Naive thymus-derived CD4-positive, alpha-beta T cell (primary cell): ENCODE measurements at regions not wholly inside any gene's neighbourhood (a gene's known extent, or its start where the extent isn't known, plus 50 kb on each side); places are given as distances from the start of the nearest gene placed in this dataset.

Source experiments
- ATAC-seq: fragments of 150-1000 bp; cut with Tn5 transposase; 2 replicates; pipeline ENCODE4 v1.10.0; 2021; ENCODE audit warnings: mild to moderate bottlenecking, moderate library complexity
- CTCF ChIA-PET: fragments of 350-600 bp; sonication (Branson Sonifier 250); formaldehyde crosslinking; loops from one replicate; lab custom pipeline; 2021; ENCODE audit warnings: antibody characterized with exemption; lab: Charles Lee
- POLR2A ChIA-PET: fragments of 350-600 bp; sonication (Branson Sonifier 250); formaldehyde crosslinking; loops from one replicate; lab custom pipeline; 2021; ENCODE audit warnings: antibody characterized with exemption, inconsistent platforms; lab: Charles Lee
- DNase-seq, 9 donors: peaks; one replicate each; pipeline versions ENCODE4 v3.0.0 to v3.0.0-alpha.2; 2020 to 2022; ENCODE audit warnings: mixed read lengths in 1 of 9
- H3K27ac ChIP-seq: one replicate; pipeline ENCODE4 v1.7.0; 2013; ENCODE audit warnings: mild to moderate bottlenecking, low read depth, low read length, moderate library complexity
- H3K27me3 ChIP-seq, 2 donors: one replicate each; pipeline ENCODE4 v1.7.0; 2013; ENCODE audit warnings: low read length in 2 of 2, mild to moderate bottlenecking in 2 of 2, moderate library complexity in 2 of 2; ENCODE audit not compliant: control insufficient read depth in 2 of 2, insufficient read depth in 2 of 2
- H3K36me3 ChIP-seq, 3 experiments: 1 replicate in 2 of 3; 2 replicates in 1 of 3; pipeline ENCODE4 v1.7.0; 2013; ENCODE audit warnings: low read length in 3 of 3, mild to moderate bottlenecking in 3 of 3, moderate library complexity in 1 of 3; ENCODE audit not compliant: insufficient read depth in 3 of 3, control insufficient read depth in 2 of 3
- H3K4me1 ChIP-seq, 2 donors: one replicate each; pipeline ENCODE4 v1.7.0; 2013; ENCODE audit warnings: low read length in 2 of 2, mild to moderate bottlenecking in 2 of 2, moderate library complexity in 1 of 2; ENCODE audit not compliant: control insufficient read depth in 2 of 2, insufficient read depth in 2 of 2
- H3K4me3 ChIP-seq: 2 replicates; pipeline ENCODE4 v1.7.0; 2013; ENCODE audit warnings: mild to moderate bottlenecking, low read length
- H3K9me3 ChIP-seq, 3 experiments: 1 replicate in 2 of 3; 2 replicates in 1 of 3; pipeline ENCODE4 v1.7.0; 2013; ENCODE audit warnings: low read length in 3 of 3; ENCODE audit not compliant: control insufficient read depth in 2 of 3
- H3K27ac Mint-ChIP-seq, 9 donors: one replicate each; pipeline ENCODE4 v1.8.0; 2020 to 2022; ENCODE audit warnings: mixed read lengths in 9 of 9, mild to moderate bottlenecking in 8 of 9, moderate library complexity in 5 of 9, inconsistent platforms in 2 of 9
- H3K27me3 Mint-ChIP-seq, 5 donors: one replicate each; pipeline ENCODE4 v1.8.0; 2021 to 2022; ENCODE audit warnings: mixed read lengths in 5 of 5, mild to moderate bottlenecking in 1 of 5
- H3K36me3 Mint-ChIP-seq, 5 donors: one replicate each; pipeline ENCODE4 v1.8.0; 2020 to 2022; ENCODE audit warnings: mixed read lengths in 5 of 5, mild to moderate bottlenecking in 3 of 5, inconsistent platforms in 1 of 5
- H3K4me1 Mint-ChIP-seq, 7 donors: one replicate each; pipeline ENCODE4 v1.8.0; 2020 to 2022; ENCODE audit warnings: mixed read lengths in 7 of 7, mild to moderate bottlenecking in 3 of 7, inconsistent platforms in 1 of 7
- H3K4me3 Mint-ChIP-seq, 10 donors: one replicate each; pipeline ENCODE4 v1.8.0; 2020 to 2022; ENCODE audit warnings: mild to moderate bottlenecking in 10 of 10, mixed read lengths in 10 of 10, moderate library complexity in 6 of 10, inconsistent platforms in 2 of 10
- H3K9me3 Mint-ChIP-seq, 11 donors: one replicate each; pipeline ENCODE4 v1.8.0; 2020 to 2022; ENCODE audit warnings: mixed read lengths in 11 of 11, mild to moderate bottlenecking in 4 of 11, inconsistent platforms in 1 of 11, moderate library complexity in 1 of 11
- intact Hi-C, 2 donors: fragments of 100-400 bp; cut with micrococcal nuclease; formaldehyde crosslinking; loops; one replicate each; pipeline ENCODE4 v1.15.1; 2023

- no peak overlapping the region for H3K27ac ChIP-seq
- H3K9me3 ChIP-seq: no peaks in the 10 kb centered on the region
- peak in 1 of 9 donors; percentile 1 for DNase-seq
- POLR2A ChIA-PET: no interaction called here
- CTCF ChIA-PET: no interaction called here
- Mint-ChIP-seq H3K27ac (no peak overlapping the region), H3K9me3 (peaks cover 0 to 5% (median 0%) of the 10 kb centered on the region in 11 donors), H3K27me3 (peaks cover 0 to 3% (median 0%) of the 10 kb centered on the region in 5 donors), H3K36me3 (peaks cover 0 to 4% (median 0%) of the 10 kb centered on the region in 5 donors), H3K4me3 (no peak overlapping the region), H3K4me1 (peaks cover 0 to 10% (median 0%) of the 10 kb centered on the region in 7 donors)
- no peaks in the 10 kb centered on the region for H3K27me3 ChIP-seq
- ATAC-seq: no peak
- H3K4me1 ChIP-seq: no peaks in the 10 kb centered on the region
- no peaks in the 10 kb centered on the region for H3K36me3 ChIP-seq
- no peak overlapping the region for H3K4me3 ChIP-seq
- intact Hi-C loops: no loop called here
Observed at GRCh38 chr11:69372589-69373250, 78.8 kb downstream of the MYEOV start.

GRCh38 chr11:69373251-69373635, 79.3 kb downstream of the MYEOV start:
- peaks cover 0 to 4% (median 0%) of the 10 kb centered on the region in 5 donors for H3K36me3 Mint-ChIP-seq
- ATAC-seq (no peak), DNase-seq (peak in 1 of 9 donors; percentile 1)
- POLR2A ChIA-PET: no interaction called here
- Histone ChIP-seq H3K4me1 (no peaks in the 10 kb centered on the region), H3K9me3 (no peaks in the 10 kb centered on the region), H3K4me3 (no peak overlapping the region), H3K27me3 (no peaks in the 10 kb centered on the region), H3K27ac (no peak overlapping the region), H3K36me3 (no peaks in the 10 kb centered on the region)
- H3K4me3 Mint-ChIP-seq: no peak overlapping the region
- CTCF ChIA-PET: no interaction called here
- peaks cover 0 to 3% (median 0%) of the 10 kb centered on the region in 5 donors for H3K27me3 Mint-ChIP-seq
- intact Hi-C loops: no loop called here
- peaks cover 0 to 5% (median 0%) of the 10 kb centered on the region in 11 donors for H3K9me3 Mint-ChIP-seq
- peaks cover 0 to 10% (median 0%) of the 10 kb centered on the region in 7 donors for H3K4me1 Mint-ChIP-seq
- no peak overlapping the region for H3K27ac Mint-ChIP-seq

- peaks cover 0 to 3% (median 0%) of the 10 kb centered on the region in 5 donors for H3K27me3 Mint-ChIP-seq
- peaks cover 0 to 5% (median 0%) of the 10 kb centered on the region in 11 donors for H3K9me3 Mint-ChIP-seq
Observed at GRCh38 chr11:69374110-69374945, 80.4 kb downstream of the MYEOV start.

GRCh38 chr11:69374946-69375310, 81.0 kb downstream of the MYEOV start:
- ChIA-PET POLR2A (no interaction called here), CTCF (no interaction called here)
- H3K9me3 ChIP-seq: no peaks in the 10 kb centered on the region
- Mint-ChIP-seq H3K27me3 (no peaks in the 10 kb centered on the region), H3K27ac (no peak overlapping the region), H3K4me3 (no peak overlapping the region), H3K9me3 (no peaks in the 10 kb centered on the region), H3K36me3 (peaks cover 0 to 3% (median 0%) of the 10 kb centered on the region in 5 donors), H3K4me1 (peaks cover 0 to 8% (median 0%) of the 10 kb centered on the region in 7 donors)
- ATAC-seq: no peak
- no peaks in the 10 kb centered on the region for H3K27me3 ChIP-seq
- no peaks in the 10 kb centered on the region for H3K4me1 ChIP-seq
- no peaks in the 10 kb centered on the region for H3K36me3 ChIP-seq
- no peak for DNase-seq
- no peak overlapping the region for H3K27ac ChIP-seq
- intact Hi-C loops: no loop called here
- no peak overlapping the region for H3K4me3 ChIP-seq

More at GRCh38 chr11:69374110-69374945, 80.4 kb downstream of the MYEOV start:
- Histone ChIP-seq H3K27me3 (no peaks in the 10 kb centered on the region), H3K4me3 (no peak overlapping the region), H3K27ac (no peak overlapping the region), H3K9me3 (no peaks in the 10 kb centered on the region), H3K4me1 (no peaks in the 10 kb centered on the region), H3K36me3 (no peaks in the 10 kb centered on the region)
- intact Hi-C loops: no loop called here
- POLR2A ChIA-PET: no interaction called here
- Mint-ChIP-seq H3K36me3 (peaks cover 0 to 4% (median 0%) of the 10 kb centered on the region in 5 donors), H3K4me1 (peaks cover 0 to 10% (median 0%) of the 10 kb centered on the region in 7 donors), H3K27ac (no peak overlapping the region), H3K4me3 (no peak overlapping the region)
- no peak for ATAC-seq
- CTCF ChIA-PET: no interaction called here
- peak in 1 of 9 donors; percentile 4 for DNase-seq

- no peak overlapping the region for H3K4me3 ChIP-seq
- H3K27ac Mint-ChIP-seq: no peak overlapping the region
- H3K36me3 ChIP-seq: no peaks in the 10 kb centered on the region
- no peak overlapping the region for H3K4me3 Mint-ChIP-seq
- DNase-seq: no peak
- peaks cover 0 to 7% (median 0%) of the 10 kb centered on the region in 7 donors for H3K4me1 Mint-ChIP-seq
- H3K9me3 ChIP-seq: no peaks in the 10 kb centered on the region
- POLR2A ChIA-PET: no interaction called here
- no peaks in the 10 kb centered on the region for H3K27me3 ChIP-seq
- intact Hi-C loops: no loop called here
- no peaks in the 10 kb centered on the region for H3K9me3 Mint-ChIP-seq
- no peak overlapping the region for H3K27ac ChIP-seq
- ATAC-seq: no peak
- no peaks in the 10 kb centered on the region for H3K4me1 ChIP-seq
- CTCF ChIA-PET: no interaction called here
- H3K36me3 Mint-ChIP-seq: peaks cover 0 to 3% (median 0%) of the 10 kb centered on the region in 5 donors
- no peaks in the 10 kb centered on the region for H3K27me3 Mint-ChIP-seq
Observed at GRCh38 chr11:69375316-69376154, 81.6 kb downstream of the MYEOV start.

- DNase-seq: peak in 1 of 9 donors; percentile 3
- H3K27ac ChIP-seq: no peak overlapping the region
- intact Hi-C loops: no loop called here
Observed at GRCh38 chr11:69376155-69377028, 82.4 kb downstream of the MYEOV start.

More at GRCh38 chr11:69376155-69377028, 82.4 kb downstream of the MYEOV start:
- Histone ChIP-seq H3K36me3 (no peaks in the 10 kb centered on the region), H3K27me3 (no peaks in the 10 kb centered on the region), H3K4me3 (no peak overlapping the region), H3K4me1 (no peaks in the 10 kb centered on the region), H3K9me3 (no peaks in the 10 kb centered on the region)
- H3K36me3 Mint-ChIP-seq: no peaks in the 10 kb centered on the region
- ChIA-PET POLR2A (no interaction called here), CTCF (no interaction called here)
- H3K4me1 Mint-ChIP-seq: peaks cover 0 to 7% (median 0%) of the 10 kb centered on the region in 7 donors
- no peaks in the 10 kb centered on the region for H3K9me3 Mint-ChIP-seq
- no peaks in the 10 kb centered on the region for H3K27me3 Mint-ChIP-seq
- no peak overlapping the region for H3K4me3 Mint-ChIP-seq
- H3K27ac Mint-ChIP-seq: no peak overlapping the region
- ATAC-seq: no peak
